Hematopoietic multipotent progenitor cell treated with erythropoietin and hydrocortisone succinate and interleukin-3 and kit ligand, for 15 days (in vitro differentiated cells): ENCODE measurements at regions not wholly inside any gene's neighbourhood (a gene's known extent, or its start where the extent isn't known, plus 50 kb on each side); places are given as distances from the start of the nearest gene placed in this dataset.

ENCODE experiments used
- DNase-seq: peaks from one replicate; pipeline ENCODE4 v3.0.0-alpha.2; 2015; ENCODE audit warnings: low spot score

DNA sequence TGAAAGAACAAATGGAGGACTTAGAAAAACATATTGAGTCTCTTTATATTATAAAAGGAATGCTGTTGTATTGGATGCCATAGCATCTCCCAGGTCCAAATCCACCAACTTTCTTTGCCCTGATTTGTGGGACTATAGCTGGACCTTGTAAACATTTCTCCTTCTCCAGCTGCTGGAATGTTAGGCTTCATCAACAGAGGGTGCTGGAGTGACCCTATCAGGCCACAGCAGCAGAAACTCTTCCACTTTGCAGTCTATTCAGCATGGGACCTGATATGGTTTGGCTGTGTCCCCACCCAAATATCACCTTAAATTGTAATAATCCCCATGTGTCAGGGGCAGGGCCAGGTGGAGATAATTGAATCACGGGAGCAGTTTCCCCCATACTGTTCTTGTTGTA, 138.4 kb upstream of the ARL4C start:
- DNase-seq, result no peak

DNA sequence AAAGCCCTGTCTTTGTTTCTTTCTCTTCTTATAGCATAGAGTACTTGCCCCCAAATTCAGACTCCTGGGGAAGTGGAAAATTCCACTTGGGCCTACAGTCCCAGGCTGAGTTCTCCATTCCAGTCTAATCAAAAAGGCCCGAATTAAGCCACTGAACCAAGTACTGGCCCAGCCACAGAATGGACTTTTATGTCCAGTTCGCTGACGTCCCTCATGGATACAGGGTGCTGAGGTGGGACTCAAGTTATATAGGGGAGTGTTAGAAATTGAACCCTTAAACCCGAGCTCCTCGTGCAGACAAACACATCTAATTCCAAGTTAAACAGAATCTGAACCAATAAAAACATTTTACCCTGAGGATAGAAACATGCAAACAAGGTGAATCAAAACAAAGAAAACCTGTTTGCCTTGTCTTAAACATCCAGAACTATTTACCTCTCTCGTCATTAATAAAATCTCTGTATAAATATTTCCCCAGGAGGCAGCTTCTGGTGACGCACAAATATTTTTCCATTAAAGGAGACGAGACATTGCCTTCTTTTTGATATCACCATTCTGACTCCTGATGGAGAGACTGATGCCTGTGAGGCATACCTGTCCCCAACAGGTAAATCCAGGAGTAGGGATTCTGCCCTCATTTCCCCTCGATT, 136.8 kb upstream of the ARL4C start:
- DNase-seq, result no peak

DNA sequence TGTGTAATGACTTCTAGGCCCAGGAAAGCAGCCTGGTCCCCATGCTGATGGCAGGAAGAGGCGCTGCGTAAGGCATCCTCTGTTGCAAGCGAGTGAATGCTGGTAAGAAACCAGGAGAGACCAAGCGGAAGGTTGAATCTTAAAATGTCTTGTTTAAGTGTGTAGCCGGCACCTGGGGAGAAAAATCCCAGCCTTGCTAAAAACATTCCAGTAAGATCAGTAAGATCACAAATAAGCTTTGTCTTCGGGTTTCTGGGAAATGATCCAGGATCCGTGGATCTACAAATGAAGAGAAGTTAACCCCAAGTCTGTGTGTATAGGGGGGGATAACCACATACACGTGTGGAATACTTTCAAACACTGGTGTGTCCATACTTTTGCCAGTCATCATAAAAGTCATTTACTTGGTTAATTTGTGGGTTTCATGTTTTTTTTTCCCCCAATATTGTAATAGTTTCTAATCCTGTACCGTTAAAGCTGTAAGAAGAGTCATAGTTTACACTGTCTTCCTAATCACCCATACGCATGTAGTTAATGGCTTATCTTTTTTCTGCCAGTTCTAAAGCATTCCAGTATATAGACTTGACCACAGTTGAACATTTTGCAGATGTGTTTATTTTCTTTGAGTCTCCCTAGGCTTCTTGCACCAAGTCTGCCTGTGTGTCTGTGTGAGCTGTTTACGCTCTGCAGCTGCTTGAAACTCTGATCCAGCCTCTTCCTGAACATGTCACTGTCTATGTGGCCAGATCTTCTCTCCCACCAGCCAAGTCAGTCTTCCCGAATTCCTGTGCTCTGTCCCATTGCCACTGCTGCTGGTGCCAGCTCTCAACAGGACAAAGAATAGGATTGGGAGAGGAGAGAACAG, 135.9 kb upstream of the ARL4C start:
- no peak for DNase-seq

DNA sequence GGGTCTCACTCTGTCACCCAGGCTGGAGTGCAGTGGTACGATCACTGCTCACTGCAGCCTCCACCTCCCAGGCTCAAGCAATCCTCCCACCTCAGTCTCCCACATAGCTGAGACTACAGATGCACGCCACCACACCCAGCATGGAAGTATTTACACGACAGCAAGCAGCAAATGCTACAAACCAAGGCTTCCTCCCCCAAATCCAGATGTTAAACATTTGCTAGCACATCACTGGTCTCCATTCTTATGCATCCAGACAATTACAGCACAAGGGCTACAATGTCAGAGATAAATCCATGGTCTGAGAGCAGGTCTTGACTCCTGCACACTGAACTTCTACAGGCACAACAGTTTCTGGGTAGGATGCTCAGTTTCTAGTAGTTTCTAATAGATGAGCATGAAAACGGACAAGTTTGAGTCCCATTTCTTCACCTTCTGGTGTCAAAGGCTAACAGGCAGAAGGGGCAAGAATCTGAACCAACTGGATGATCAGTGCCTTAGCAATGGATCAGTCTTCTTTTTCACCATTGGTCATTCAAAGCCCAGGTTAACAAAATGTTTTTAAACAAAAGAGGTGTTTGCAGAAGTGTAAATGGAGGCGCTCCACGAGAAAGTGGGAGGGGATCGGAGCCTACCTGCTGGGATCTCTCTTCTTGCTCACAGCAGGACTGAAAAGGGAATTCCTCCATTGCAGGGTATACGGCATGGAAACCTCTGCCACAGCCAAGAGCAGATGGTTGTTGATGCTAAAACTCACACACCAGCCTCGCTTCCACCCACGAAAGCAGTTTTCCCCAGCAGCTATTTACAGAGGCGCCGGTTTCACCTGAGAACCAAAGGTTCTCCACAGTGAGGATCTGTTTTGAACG, 135.0 kb upstream of the ARL4C start:
- no peak for DNase-seq

DNA sequence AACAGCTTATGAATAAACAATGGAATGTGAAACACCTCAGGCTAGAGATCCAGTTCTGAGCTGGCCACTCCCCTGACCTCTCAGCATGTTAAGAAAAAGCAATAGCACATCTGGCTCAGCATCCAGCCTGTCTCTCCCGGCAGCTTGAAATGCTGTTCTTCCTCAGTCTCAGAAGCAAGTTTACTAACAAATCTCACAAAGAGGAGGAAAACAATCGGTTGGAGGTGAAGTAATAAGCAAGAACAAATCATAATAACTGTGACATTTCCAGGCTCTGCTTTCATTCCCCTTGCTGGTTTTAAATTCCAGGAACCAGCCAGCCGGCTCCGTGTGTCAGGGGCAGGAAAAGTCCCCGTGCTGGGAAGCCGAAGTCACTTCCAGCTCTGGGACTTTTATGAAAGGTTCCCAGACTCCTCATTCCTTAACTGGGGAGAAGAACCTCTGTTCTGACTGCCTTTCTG, 133.9 kb upstream of the ARL4C start:
- DNase-seq, result no peak

DNA sequence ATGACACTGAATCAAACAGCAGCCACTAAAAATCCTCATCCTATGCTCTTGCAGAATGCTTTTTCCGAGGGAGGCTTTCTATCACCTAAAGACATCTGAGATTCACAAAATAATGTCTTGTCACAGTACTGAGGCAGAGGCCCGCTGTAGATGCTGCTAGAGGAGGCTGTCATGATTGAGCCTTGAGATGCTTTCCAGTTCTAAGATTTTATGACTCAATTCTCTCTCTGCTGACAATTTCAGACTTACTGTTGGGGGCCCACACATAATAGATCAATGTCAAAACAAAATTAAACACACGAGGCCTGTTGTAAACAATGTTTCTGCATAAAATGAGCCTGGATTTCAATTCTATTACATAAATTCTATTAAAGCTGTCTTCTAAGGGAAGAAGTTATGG, 132.7 kb upstream of the ARL4C start:
- DNase-seq, result no peak

DNA sequence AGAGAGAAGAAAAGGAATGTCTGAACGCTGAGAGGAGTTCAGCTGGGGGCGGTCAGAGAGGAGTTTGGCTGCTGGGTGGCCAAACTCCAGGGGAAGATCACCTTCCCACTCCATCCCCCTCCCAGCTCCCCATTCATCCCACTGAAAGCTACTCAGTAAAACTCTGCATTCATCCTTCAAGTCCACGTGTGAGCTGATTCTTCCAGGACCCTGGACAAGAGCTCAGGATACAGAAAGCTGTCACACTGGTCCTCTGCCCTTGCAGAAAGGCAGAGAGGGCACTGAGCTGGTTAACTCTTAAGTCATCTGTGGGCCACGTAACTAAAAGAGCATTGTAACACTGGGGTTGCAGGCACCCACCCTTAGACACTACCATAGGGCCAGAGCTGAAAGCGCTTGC, 132.1 kb upstream of the ARL4C start:
- DNase-seq, result no peak

DNA sequence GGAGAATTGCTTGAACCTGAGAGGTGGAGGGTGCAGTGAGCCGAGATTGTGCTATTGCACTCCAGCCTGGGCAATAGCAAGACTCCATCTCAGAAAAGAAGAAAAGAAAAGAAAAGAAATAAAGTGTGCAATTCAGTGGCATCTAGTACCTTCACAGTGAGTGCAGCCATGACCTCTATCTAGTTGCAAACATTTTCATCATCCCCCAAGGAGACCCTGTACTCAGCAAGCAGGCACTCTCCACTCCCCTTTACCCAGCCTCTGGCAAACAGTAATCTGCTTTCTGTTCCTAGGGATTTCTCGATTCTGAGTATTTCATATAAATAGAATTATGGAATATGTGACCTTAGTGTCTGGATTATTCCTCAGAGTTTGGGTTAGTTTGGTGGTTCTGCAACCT, 130.4 kb upstream of the ARL4C start:
- DNase-seq, result no peak

DNA sequence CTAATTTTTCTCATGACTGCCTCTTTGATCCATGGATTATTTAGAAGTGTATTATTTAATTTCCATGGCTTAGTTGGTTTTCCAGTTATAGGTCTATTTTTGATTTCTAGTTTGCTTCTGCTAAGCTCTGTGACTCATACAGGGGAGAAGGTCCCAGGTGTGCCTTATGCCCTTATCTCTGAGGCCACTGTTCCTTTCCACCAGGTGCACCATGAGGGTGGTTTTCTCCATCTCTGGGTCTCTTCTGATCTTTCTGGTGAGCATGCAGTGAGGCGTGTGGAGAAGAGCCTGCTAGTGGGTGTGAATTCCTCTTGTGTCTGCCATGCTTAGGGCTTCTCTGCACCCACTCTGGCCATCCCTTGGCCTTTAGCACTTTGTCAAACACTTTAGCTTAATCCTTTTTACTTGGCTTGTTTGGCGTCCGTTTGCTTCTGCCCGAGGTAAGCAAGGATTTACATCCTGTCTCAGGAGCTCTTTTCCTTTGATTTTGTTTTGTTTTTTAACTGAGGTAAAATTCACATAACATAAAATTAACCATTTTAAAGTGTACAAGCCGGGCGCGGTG, 129.8 kb upstream of the ARL4C start:
- DNase-seq, result no peak

DNA sequence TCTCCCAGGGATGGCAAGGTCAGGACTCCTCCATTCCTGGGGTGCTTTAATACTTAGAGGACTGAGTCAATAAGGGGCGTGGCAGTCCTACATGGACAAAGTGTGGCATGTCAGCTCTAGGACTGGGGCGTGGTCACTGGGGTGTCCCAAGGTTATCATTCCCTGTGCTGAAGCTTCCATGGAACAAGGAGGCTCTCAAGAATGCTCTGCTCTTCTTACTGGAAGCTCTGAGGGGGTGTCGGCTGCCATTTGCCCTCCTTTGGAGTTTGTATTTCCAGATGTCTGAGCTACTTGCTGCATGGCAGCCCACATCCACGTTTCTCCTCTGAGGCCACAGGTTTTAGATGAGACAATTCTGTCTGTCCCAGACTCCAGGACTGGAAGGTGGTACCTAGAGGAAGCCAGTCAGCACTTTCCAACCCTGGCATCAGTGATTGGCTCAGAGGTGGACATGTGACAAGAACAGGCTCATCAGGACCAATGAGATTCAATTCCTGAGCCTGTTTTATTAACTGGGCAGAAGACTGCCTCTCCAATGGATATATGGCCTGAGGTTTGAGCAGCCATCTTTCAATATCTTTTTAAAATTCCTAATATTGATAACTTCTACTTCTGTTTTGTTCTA, 128.9 kb upstream of the ARL4C start:
- no peak for DNase-seq

DNA sequence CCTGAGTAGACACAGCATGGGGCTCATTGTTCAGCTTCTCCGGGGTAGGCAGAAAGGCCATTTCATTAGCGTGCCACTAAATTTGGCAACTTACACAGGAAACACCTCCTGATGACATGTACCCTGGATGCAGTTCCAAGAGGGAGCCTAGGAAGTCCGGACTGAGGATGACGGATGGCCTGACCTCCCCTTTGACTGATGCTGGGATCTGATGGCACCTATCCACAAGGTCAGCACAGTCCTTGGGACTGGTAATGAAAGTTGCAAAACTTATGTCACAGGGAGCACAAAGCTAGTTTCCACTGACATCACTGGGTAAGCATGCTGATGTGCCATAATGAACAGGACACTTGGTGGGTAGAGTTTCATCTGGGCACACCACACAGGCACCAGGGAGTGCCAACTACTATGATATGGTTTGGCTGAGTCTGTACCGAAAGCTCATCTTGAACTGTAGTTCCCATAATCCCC, 126.7 kb upstream of the ARL4C start:
- no peak for DNase-seq

DNA sequence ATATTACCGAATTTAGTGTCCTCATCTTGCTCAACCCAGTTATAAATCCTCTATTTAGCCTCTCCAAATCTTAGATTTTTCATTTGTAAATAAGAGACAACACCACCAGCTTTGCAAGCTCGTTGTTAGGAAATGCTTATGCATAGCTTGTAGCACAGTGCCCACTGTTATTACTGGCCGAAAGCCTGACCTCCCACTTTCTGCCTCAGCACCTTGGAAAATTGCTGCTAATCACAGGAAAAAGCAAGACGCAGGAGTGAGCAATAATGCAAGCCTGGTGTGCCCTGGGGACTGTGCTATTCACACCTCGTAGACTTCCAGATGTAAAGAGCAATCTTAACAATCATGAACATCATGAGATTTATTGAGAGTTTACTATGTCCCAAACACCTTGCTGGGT, 124.2 kb upstream of the ARL4C start:
- no peak for DNase-seq

DNA sequence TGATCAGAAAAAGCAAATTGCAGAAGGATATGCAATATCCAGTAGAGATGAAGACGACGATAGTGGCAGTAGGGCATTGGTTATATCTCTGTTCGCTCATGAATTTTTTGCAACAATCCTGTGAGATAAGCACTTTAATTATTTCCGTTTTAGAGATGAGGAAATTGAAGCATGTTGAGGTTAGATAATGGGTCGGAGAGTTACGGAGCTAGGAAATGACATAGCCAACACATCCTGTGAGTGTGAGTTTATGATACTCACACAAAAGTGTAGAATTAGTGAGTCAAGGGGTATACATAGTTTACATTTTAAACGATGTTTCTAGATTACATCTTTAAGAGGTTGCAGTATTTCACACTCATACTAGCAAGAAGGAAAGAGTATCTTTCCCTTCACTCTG, 123.1 kb upstream of the ARL4C start:
- no peak for DNase-seq

DNA sequence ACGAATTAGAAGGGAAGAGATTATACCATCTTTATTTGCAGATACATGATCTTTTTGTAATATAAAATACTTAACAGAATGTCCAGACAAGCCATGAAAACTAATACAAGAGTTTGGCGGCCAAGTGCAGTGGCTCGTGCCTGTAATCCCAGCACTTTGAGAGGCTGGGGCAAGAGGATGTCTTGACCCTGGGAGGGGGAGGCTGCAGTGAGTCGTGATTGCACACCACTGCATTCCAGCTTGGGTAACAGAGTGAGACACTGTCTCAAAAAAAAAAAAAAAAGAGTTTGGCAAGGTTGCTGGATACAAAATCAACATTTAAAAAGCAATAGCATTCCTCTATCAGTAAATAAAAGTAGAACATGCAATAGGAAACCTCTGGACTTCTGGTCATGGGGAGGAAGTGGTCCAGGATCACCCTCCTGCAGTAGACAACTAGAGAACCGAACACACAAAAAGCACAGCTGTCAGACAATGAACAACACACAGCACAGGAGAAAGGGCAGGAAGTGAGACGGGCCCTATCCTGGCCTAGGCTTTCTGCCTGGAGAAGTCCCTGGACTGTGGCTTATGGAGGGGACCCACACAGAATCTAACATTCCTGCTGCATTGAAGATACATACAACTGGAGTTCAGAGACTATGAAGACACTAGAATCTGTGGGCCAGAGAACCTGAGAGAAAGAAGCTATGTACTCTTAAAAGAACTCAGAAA, 118.9 kb upstream of the ARL4C start:
- DNase-seq, result no peak

DNA sequence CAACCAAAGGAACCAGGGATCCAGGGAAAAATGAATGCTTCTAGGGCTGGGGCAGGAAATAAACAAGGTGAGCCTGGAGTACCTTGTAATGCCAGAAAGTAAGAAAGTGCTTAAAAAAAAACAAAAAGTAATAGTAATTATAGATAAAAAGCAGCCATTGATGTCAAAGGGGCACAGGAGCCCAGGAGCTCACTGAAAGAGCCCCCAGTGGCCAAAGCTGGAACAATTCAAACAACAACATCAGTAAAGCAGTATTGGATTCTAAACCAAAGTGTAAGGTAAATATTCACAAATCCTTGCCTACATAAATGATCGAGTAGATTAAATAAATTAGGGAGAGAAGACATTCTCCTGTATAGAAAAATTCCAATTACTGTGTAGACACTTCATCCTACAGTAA, 114.3 kb upstream of the ARL4C start:
- DNase-seq, result no peak

DNA sequence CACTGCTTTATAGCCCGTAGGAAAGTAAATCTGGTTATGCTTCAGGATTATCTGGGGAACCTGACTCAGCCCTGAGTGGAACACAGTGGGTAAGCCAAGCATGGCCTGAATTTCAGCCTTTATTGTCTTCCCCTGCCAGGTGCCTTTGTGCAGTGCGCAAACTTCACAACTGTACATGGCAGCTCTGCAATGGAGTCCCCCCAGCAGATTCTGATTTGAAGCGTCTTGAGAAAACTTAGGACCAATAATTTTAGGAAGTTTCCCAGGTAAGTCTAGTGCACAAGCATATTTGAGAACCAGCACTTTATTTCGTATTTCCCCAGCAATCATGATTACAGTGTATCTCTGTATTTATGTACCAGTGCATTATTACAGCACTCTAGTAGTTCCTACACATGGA, 112.1 kb upstream of the ARL4C start:
- DNase-seq, result no peak

DNA sequence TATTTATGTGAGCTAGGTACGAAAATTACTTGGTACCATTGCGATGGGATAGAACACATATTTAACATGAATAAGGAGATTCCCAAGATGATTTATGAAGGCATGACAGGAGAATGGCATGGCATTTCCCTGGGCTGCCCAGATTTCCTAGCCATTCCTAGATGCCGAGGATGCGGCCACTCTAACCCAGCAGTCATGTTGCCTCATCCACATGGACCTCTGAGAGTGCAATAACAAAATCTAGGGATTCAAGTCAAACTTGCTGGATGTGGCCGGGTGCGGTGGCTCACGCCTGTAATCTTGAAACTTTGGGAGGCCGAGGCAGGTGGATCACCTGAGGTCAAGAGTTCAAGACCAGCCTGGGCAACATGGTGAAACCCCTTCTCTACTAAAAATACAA, 110.8 kb upstream of the ARL4C start:
- DNase-seq, result no peak

DNA sequence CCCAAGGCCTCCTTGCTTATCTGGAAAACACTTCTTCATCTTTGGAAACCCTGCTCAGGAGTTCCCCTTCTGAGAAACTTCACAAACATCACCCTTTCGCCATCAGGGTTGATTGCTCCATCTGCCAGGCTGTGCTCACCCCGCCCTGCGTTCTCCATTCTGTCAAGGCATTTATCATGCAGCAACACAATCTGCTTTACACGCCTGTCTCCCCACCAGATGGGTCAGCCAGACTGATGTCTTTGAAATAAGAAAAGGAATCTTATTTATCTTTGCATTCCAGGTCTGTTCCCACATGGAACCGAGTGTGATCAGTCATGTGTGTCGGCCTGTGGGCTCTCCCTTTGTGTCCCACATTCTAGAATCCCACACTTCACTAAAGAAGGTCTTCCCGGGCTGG, 110.0 kb upstream of the ARL4C start:
- DNase-seq, result no peak

DNA sequence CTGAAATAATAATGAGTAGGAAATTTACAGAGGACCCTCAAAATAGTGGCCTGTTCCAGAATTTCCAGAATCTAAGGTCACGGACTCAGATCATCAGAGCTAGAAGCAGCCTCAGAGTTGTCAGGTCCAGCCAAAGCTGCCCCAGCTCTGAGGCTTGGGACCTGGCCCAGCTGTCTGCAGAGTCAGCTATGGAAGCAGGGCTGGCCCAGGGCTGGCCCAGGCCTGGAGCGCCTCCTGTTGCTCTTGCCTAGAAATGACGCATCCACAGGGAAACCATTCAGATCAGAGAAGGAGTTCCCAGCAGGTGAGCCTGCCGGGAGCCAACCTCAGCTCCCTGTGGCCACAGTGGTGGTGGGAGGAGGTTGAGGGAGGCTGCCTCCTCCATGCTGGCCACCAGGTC, 106.7 kb upstream of the ARL4C start:
- DNase-seq, result no peak

DNA sequence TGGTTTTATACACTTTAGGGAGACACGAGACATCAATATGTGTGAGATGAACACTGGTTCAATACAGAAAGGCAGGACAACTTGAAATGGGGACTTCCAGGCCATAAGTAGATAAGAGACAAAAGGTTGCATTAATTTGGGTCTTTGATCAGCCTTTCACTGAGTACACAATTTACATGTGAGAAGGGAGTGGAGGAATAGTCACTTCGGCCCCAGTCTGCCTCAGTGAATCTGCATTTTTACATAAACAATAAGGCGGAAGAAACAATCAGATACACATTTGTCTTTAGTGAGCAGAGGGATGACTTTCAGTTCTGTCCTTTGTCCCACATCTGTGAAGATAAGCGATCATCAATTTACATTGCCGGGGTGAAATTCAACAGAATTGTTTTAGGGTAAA, 104.3 kb upstream of the ARL4C start:
- no peak for DNase-seq

DNA sequence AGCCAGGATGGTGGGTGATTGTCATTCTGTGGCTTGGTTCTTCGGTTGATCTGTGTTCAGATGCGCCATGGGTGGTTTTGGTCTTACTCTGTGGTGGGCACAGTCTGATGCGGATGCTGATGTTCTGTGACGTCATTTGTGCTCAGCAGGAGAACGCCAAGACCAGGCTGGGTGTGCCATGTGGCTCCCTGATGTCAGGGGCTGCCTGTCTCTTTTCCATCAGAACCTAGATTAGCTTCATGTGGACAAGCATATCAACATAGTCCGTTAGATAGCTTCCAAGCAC, 100.6 kb upstream of the ARL4C start:
- DNase-seq, result no peak
